SU-DHL-6 (cell line): ENCODE measurements at regions not wholly inside any gene's neighbourhood (a gene's known extent, or its start where the extent isn't known, plus 50 kb on each side); places are given as distances from the start of the nearest gene placed in this dataset.
"Not testable (repeated sequence)": the region's sequence is repeated elsewhere in the genome, so short reads cannot be mapped to it uniquely, and the experiment has no call there.

ENCODE experiments used
- H2AFZ ChIP-seq: fragments of 200-600 bp; sonication (generic); 2 replicates; pipeline ENCODE4 v1.6.1; 2014; ENCODE audit warnings: low read depth, mild to moderate bottlenecking, moderate library complexity, mixed read lengths, antibody characterized with exemption, low read length; ENCODE audit not compliant: severe bottlenecking
- H3F3A ChIP-seq: fragments of 200-600 bp; shearing (Covaris generic); 2 replicates; pipeline ENCODE4 v1.6.0; 2016; ENCODE audit warnings: antibody characterized with exemption, mild to moderate bottlenecking; ENCODE audit not compliant: insufficient read depth
- H3K27ac ChIP-seq: fragments of 200-600 bp; sonication (generic); 2 replicates; pipeline ENCODE4 v1.5.1; 2016; ENCODE audit warnings: low read depth, mild to moderate bottlenecking, low read length, moderate library complexity, mixed read lengths
- H3K27me3 ChIP-seq: fragments of 200-600 bp; sonication (generic), shearing (Covaris generic); 2 replicates; pipeline ENCODE4 v1.6.0; 2014; ENCODE audit warnings: mild to moderate bottlenecking, low read length
- H3K36me3 ChIP-seq: fragments of 200-600 bp; sonication (generic); 2 replicates; pipeline ENCODE4 v1.6.1; 2014; ENCODE audit warnings: mild to moderate bottlenecking, low read length, mixed read lengths
- H3K4me2 ChIP-seq: fragments of 300-600, 200-600 bp; shearing (Covaris generic), sonication (generic); 2 replicates; pipeline ENCODE4 v1.6.0; 2014; ENCODE audit warnings: low read length, low read depth, mild to moderate bottlenecking; ENCODE audit not compliant: poor library complexity, severe bottlenecking
- H3K4me3 ChIP-seq: fragments of 200-600 bp; sonication (generic); 2 replicates; pipeline ENCODE4 v1.5.1; 2014; ENCODE audit warnings: antibody characterized with exemption, low read length, mild to moderate bottlenecking, mixed read lengths; ENCODE audit not compliant: insufficient read depth, poor library complexity, severe bottlenecking
- H3K79me2 ChIP-seq: fragments of 200-600 bp; sonication (generic); 2 replicates; pipeline ENCODE4 v1.6.1; 2014; ENCODE audit warnings: mild to moderate bottlenecking, low read length, moderate library complexity; ENCODE audit not compliant: insufficient read depth
- H3K9ac ChIP-seq: fragments of 200-600 bp; sonication (generic); 2 replicates; pipeline ENCODE4 v1.7.0; 2014; ENCODE audit warnings: mild to moderate bottlenecking, low read length
- H3K9me2 ChIP-seq: fragments of 200-600 bp; sonication (generic); replicated peaks from 2 replicates; pipeline ENCODE4 v1.6.1; 2014; ENCODE audit warnings: low read length; ENCODE audit not compliant: insufficient read depth
- H3K9me3 ChIP-seq: fragments of 200-600 bp; sonication (generic); 2 replicates; pipeline ENCODE4 v1.6.1; 2014; ENCODE audit warnings: low read length, mixed read lengths; ENCODE audit not compliant: insufficient read depth
- H4K20me1 ChIP-seq: fragments of 200-600 bp; sonication (generic); 2 replicates; pipeline ENCODE4 v1.6.1; 2014; ENCODE audit warnings: low read depth, mild to moderate bottlenecking, antibody characterized with exemption, low read length, moderate library complexity, mixed read lengths
- EZH2phosphoT487 ChIP-seq: fragments of 200-600 bp; sonication (generic), shearing (Covaris generic); conservative IDR thresholded peaks from 2 replicates; pipeline ENCODE4 v1.6.1; 2018; ENCODE audit warnings: mild to moderate bottlenecking, antibody characterized with exemption, low read length, moderate library complexity, mixed read lengths
- TF ChIP-seq, protein P1 (sequence below): fragments of 200-600 bp; sonication (generic); IDR thresholded peaks from one replicate; pipeline ENCODE4 v1.5.1; 2017; ENCODE audit warnings: antibody characterized with exemption, mild to moderate bottlenecking, low read length, moderate library complexity; ENCODE audit not compliant: insufficient read depth, poor library complexity, severe bottlenecking

GRCh38 chr3:67241084-67241483, 243.0 kb downstream of the KBTBD8 start:
- TF ChIP-seq, protein P1, sequence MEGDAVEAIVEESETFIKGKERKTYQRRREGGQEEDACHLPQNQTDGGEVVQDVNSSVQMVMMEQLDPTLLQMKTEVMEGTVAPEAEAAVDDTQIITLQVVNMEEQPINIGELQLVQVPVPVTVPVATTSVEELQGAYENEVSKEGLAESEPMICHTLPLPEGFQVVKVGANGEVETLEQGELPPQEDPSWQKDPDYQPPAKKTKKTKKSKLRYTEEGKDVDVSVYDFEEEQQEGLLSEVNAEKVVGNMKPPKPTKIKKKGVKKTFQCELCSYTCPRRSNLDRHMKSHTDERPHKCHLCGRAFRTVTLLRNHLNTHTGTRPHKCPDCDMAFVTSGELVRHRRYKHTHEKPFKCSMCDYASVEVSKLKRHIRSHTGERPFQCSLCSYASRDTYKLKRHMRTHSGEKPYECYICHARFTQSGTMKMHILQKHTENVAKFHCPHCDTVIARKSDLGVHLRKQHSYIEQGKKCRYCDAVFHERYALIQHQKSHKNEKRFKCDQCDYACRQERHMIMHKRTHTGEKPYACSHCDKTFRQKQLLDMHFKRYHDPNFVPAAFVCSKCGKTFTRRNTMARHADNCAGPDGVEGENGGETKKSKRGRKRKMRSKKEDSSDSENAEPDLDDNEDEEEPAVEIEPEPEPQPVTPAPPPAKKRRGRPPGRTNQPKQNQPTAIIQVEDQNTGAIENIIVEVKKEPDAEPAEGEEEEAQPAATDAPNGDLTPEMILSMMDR, result no peak
- TF ChIP-seq EZH2phosphoT487, result no peak
- Histone ChIP-seq H3K4me2 (no peak overlapping the region), H3K4me3 (no peak overlapping the region), H4K20me1 (no peaks in the 10 kb centered on the region), H3K9ac (no peak overlapping the region), H3K9me3 (no peaks in the 10 kb centered on the region), H3K36me3 (no peaks in the 10 kb centered on the region), H2AFZ (no peak overlapping the region), H3K9me2 (no peaks in the 10 kb centered on the region), H3F3A (no peaks in the 10 kb centered on the region), H3K79me2 (no peaks in the 10 kb centered on the region), H3K27me3 (no peaks in the 10 kb centered on the region), H3K27ac (no peak overlapping the region)

GRCh38 chr3:67244130-67244529, 246.0 kb downstream of the KBTBD8 start:
- no peaks in the 10 kb centered on the region for H3K79me2 ChIP-seq
- H3K4me3 ChIP-seq, result no peak overlapping the region
- H4K20me1 ChIP-seq, result no peaks in the 10 kb centered on the region
- H2AFZ ChIP-seq, result no peak overlapping the region
- no peaks in the 10 kb centered on the region for H3K27me3 ChIP-seq
- no peak for TF ChIP-seq EZH2phosphoT487
- TF ChIP-seq, protein P1, result no peak
- no peaks in the 10 kb centered on the region for H3K36me3 ChIP-seq
- no peaks in the 10 kb centered on the region for H3K9me3 ChIP-seq
- H3K4me2 ChIP-seq, result no peak overlapping the region
- H3K9me2 ChIP-seq, result no peaks in the 10 kb centered on the region
- no peak overlapping the region for H3K27ac ChIP-seq
- H3F3A ChIP-seq, result no peaks in the 10 kb centered on the region
- no peak overlapping the region for H3K9ac ChIP-seq

- H4K20me1 ChIP-seq, result no peaks in the 10 kb centered on the region
- no peak overlapping the region for H3K4me2 ChIP-seq
- no peak overlapping the region for H3K27ac ChIP-seq
- H3K4me3 ChIP-seq, result no peak overlapping the region
- H2AFZ ChIP-seq, result no peak overlapping the region
- no peak for TF ChIP-seq EZH2phosphoT487
- TF ChIP-seq, protein P1, result no peak
- no peaks in the 10 kb centered on the region for H3K27me3 ChIP-seq
- H3K9me2 ChIP-seq, result no peaks in the 10 kb centered on the region
- no peaks in the 10 kb centered on the region for H3K36me3 ChIP-seq
- H3K9ac ChIP-seq, result no peak overlapping the region
- H3F3A ChIP-seq, result no peaks in the 10 kb centered on the region
- no peaks in the 10 kb centered on the region for H3K79me2 ChIP-seq
- no peaks in the 10 kb centered on the region for H3K9me3 ChIP-seq
Observed at GRCh38 chr3:67245545-67245944, 247.4 kb downstream of the KBTBD8 start.

DNA sequence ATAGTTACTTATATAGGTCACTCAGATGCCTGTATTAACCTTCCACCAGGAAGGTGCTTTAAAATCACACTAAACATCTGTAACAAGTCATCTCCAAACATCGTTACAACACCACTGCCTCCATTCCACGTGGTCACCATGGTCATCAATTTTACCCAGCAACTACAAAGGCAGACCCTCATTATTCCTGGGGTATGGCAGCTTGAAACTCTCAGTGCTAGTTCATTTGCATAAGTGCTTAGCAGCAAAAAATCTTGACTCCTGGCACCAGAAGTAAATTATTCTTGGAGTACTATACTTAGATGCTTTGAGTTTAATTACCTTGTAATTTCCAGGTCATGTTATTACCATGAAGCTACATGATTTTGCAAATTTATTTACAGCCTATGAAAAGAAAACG, 250.6 kb downstream of the KBTBD8 start:
- Histone ChIP-seq H3F3A (no peaks in the 10 kb centered on the region), H3K4me2 (no peak overlapping the region), H3K27ac (no peak overlapping the region), H3K9me2 (no peaks in the 10 kb centered on the region), H3K9me3 (no peaks in the 10 kb centered on the region), H3K79me2 (no peaks in the 10 kb centered on the region), H3K9ac (no peak overlapping the region), H3K36me3 (no peaks in the 10 kb centered on the region), H3K27me3 (no peaks in the 10 kb centered on the region), H2AFZ (no peak overlapping the region), H3K4me3 (no peak overlapping the region), H4K20me1 (no peaks in the 10 kb centered on the region)
- TF ChIP-seq EZH2phosphoT487, result no peak
- TF ChIP-seq, protein P1, result no peak

GRCh38 chr3:67252906-67253305, 254.8 kb downstream of the KBTBD8 start:
- not testable (repeated sequence) for H3K4me3 ChIP-seq, H3K9me2 ChIP-seq, H2AFZ ChIP-seq, H3K27me3 ChIP-seq, H4K20me1 ChIP-seq, H3K36me3 ChIP-seq, H3K4me2 ChIP-seq, H3K9ac ChIP-seq, H3K27ac ChIP-seq, H3K9me3 ChIP-seq, H3F3A ChIP-seq, H3K79me2 ChIP-seq
